ENCODE measurements at regions not wholly inside any gene's neighbourhood (a gene's known extent, or its start where the extent isn't known, plus 50 kb on each side); places are given as distances from the start of the nearest gene placed in this dataset.
A peak's percentile ranks its signal among the peaks of the same experiment; 100 is the strongest.
"Not testable (repeated sequence)": the region's sequence is repeated elsewhere in the genome, so short reads cannot be mapped to it uniquely, and the experiment has no call there.

- DNase-seq, result no peak
These were observed 661.6 kb upstream of the FBXO33 start for GRCh38 chr14:40093800-40094199.

GRCh38 chr14:40074169-40074568 lies 641.9 kb upstream of the FBXO33 start:
- no peak for DNase-seq

GRCh38 chr14:40072175-40072574 lies 639.9 kb upstream of the FBXO33 start:
- no peak for DNase-seq

GRCh38 chr14:40058901-40059897 lies 627.0 kb upstream of the FBXO33 start:
- no peak for DNase-seq

GRCh38 chr14:40053416-40053815 lies 621.2 kb upstream of the FBXO33 start:
- no peak for DNase-seq

DNA sequence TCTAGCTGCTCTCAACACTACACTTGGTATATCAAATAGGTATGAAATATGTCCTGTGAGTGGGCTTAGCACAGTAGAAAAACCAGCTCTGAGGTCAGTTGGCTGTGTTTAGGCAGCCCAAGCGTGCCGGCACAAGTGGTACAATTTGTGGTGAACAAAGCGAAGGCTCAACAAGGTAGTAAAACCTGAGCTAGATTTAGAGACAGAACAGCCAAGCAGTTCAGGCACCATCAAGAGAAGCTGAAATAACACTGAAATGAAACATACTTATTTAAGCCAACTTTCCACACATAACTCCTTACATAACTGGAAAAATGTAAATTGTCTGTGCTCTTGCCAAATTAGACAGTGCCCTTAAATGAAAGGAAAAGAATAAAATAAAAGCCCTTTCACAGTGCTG lies 596.8 kb upstream of the FBXO33 start:
- no peak for DNase-seq

DNA sequence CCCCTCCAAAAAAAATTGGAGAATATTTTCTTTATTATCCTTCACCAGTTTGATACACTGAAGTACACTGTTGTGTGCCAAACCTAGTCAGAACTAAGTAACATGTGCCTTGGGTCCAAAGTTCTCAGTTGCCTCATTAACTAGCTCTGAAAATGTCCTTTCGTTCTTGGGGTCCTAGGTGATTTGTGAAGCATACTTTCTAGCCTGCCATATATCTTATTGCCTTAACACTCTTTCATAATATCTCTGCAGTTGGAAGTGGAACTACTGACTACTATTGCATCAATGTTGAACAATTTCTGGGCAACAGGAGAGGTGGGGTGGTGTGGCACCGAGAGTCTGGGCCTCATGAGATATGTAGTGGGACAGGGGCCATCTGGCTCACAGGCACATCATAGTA lies 592.9 kb upstream of the FBXO33 start:
- DNase-seq, result no peak

DNA sequence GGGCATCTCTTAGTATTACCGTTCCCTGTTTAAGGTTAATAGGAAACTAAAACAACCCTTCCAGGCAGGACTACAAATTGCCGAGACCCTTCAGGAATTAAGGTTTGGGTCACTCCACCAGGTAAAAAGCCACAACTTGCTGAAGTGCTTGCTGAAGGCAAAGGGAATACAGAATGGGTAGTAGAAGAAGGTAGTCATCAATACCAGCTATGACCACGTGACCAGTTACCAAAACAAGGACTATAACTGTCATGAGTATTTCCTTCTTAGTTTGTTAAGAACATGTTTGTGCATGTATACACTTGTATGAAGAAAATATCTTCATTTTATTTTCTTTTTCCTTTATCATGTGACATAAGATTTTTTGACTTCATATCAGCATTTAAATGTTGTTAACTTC lies 578.7 kb upstream of the FBXO33 start:
- DNase-seq, result no peak

- no peak for DNase-seq
These were observed 577.5 kb upstream of the FBXO33 start for GRCh38 chr14:40009771-40010170.

DNA sequence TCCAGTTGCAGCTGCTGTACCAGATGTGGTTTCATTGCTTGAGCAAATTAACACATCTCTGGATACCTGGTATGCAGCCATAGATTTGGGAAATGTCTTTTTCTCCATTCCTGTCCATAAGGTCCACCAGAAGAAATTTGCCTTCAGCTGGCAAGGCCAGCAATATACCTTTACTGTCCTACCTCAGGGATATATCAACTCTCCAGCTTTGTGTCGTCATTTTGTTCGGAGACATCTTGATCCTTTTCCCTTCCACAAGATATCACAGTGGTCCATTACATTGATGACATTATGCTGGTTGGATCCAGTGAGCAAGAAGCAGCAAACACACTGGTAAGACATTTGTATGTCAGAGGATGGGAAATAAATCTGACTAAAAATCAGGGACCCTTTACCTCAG lies 576.1 kb upstream of the FBXO33 start:
- not testable (repeated sequence) for DNase-seq

DNA sequence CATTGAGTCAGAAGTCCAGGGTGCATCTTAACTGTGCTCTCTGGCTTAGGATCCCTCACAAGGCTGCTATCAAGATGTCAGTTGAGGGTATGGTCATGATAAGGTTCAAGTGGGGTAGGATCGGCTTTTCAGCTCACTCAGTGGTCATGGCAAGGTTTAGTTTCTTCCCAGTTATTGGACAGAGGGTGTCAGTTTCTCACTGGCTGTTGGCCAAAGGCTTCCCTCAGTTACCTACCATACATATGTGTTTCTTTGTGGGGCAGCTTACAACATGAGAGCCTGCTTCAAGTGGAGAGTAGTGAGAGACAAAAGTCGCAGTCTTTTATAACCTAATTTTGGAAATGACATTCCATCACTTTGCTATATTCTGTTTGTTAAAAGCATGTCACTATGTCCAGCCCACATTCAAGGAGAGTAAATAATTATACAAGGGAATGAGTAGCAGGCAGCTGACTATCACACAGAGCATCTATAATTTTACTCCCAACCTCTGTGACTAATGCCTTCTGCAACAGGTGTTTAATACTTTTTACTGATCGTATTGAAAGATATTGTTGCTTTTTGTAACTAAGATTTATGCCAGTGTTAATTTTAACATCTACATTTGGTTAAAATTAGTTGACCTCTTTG lies 572.8 kb upstream of the FBXO33 start:
- DNase-seq, result no peak

DNA sequence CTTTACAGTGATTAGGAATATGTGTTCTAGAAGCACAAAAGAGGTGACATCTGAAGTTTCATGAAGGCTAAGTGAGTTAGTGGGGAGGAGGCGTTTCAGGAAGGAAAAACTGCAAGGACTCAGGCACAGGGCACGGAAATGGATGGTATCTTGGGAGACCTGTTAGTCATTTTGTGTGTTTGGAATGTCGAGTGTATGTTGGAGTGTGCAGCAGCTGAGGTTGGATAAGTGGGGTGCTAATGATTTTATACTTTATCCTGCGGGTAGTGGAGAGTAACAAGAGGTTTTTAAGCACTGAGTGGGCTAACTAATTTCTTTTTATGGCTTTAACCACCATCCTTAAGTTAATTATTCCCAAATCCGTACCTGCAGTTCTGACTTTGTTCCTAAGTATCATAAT lies 571.5 kb upstream of the FBXO33 start:
- no peak for DNase-seq

GRCh38 chr14:39998854-39999253 lies 566.6 kb upstream of the FBXO33 start:
- no peak for DNase-seq

DNA sequence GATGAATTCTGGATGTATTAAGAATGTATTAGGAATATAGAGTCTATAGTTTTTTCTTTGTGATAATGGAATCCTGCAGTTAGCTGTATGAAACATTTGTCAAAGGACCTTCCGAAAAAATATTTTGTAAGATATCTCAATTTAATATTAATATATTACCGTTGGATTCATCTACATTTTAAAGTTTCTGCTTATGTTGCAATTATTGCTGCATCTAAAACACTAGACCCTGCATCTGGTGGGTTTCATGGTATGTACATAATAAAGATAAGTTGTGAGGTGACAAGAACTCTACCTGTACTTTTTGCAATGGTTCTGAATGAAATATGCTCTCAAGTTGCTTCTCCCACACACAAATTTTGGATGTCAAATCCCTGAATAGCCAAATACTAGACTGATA lies 565.9 kb upstream of the FBXO33 start:
- DNase-seq, result no peak

GRCh38 chr14:39991041-39991440 lies 558.8 kb upstream of the FBXO33 start:
- no peak for DNase-seq

DNA sequence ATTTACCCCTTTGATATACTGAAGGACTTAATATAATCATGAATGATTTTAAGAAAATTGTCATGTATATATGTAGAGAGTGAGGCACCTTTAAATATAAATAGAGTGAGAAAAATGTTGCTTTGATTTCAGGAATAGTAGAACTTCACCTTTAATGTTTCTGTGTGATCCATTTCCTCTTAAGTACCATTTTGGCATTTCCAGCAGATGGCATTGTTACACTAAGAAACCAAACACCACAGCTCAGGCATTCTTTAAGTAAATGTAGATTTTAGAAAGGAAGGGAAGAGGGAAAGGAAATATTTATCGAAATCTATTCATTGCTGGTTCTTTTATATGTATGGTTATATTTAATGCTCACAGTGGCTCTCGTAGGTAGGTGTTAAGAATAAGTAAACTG lies 556.7 kb upstream of the FBXO33 start:
- DNase-seq, result peak in 1 of 3 donors; percentile 1

DNA sequence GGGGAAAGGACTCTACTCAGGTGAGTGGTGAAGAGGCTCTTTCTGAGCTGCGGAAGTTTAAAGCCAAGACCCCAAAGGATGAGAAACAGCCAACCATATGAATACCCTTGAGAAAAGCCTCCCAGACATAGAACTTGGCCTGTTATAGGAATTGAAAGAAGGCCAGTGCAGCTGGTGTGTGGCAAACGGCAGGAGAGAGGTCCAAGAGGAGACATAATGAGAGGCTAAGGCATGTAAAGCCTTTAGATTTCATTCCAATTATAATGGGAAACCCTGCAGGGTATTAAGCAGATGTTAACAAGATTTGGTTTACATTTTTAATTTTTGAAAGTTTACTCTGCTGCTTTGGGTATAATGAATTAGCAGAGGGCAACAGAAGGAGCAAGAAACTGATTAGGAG lies 552.1 kb upstream of the FBXO33 start:
- DNase-seq, result no peak

- no peak for DNase-seq
These were observed 545.0 kb upstream of the FBXO33 start for GRCh38 chr14:39977198-39977597.

GRCh38 chr14:39974036-39974435 lies 541.8 kb upstream of the FBXO33 start:
- no peak for DNase-seq

- no peak for DNase-seq
These were observed 540.5 kb upstream of the FBXO33 start for GRCh38 chr14:39972704-39973103.

- DNase-seq, result no peak
These were observed 535.7 kb upstream of the FBXO33 start for GRCh38 chr14:39967885-39968284.

GRCh38 chr14:39957987-39958386 lies 525.8 kb upstream of the FBXO33 start:
- no peak for DNase-seq

- no peak for DNase-seq
These were observed 525.1 kb upstream of the FBXO33 start for GRCh38 chr14:39957290-39957689.

DNA sequence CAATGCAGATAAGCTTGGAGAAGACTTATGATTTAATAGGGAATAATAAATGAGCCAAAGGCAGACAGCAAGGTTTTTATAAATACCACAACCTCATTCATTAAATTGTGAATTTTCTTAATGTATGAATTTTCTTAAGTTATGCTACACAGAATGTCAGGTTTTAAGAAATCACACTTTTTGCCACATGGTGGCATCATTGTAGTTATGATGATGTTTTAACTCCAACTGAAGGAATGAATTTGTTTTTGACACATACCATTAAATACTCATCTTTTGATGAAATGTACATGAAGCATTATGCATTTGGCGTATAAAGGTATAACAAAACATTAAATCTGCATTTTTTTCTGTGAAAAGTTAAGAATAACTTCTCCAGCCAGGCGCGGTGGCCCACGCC lies 524.1 kb upstream of the FBXO33 start:
- DNase-seq, result no peak

Data from suppressor macrophage treated with lipopolysaccharide for 1 hour (primary cell).